HCT116 (cell line): ENCODE measurements at regions not wholly inside any gene's neighbourhood (a gene's known extent, or its start where the extent isn't known, plus 50 kb on each side); places are given as distances from the start of the nearest gene placed in this dataset.

Source experiments
- ATAC-seq: fragments of 200-7000 bp; cut with Tn5 transposase; 2 replicates; pipeline ENCODE4 v1.9.1; 2020; ENCODE audit warnings: mild to moderate bottlenecking, moderate library complexity
- BruUV-seq: library from RNA; stranded (reverse); fragments of 400-500 nt; replicated peaks from 2 replicates; lab custom pipeline; 2021; lab: Mats Ljungman, UMichigan
- CTCF ChIA-PET: fragments of 300-600 bp; sonication (Branson Sonifier 250); formaldehyde crosslinking; loops from one replicate; lab custom pipeline; 2021; ENCODE audit warnings: antibody characterized with exemption; lab: Charles Lee
- POLR2A ChIA-PET: fragments of 300-600, 350-600 bp; sonication (Branson Sonifier 250); formaldehyde crosslinking; loops from one replicate; lab custom pipeline; 2021; ENCODE audit warnings: antibody characterized with exemption; lab: Charles Lee
- RAD21 ChIA-PET, 2 experiments: fragments of 300-600 bp; sonication (Branson Sonifier 250); formaldehyde crosslinking; loops; one replicate each; lab custom pipeline; 2023; ENCODE audit warnings: low total read pairs in 2 of 2; ENCODE audit not compliant: uncharacterized antibody in 2 of 2, unreplicated experiment in 2 of 2, low non-redundant PET in 1 of 2; lab: Charles Lee
- DNase-seq: peaks from one replicate; pipeline ENCODE4 v3.0.0-alpha.2; 2010; ENCODE audit warnings: low read depth, low spot score
- H2AFZ ChIP-seq: fragments of 200-600 bp; shearing (Covaris generic), sonication (generic); 2 replicates; pipeline ENCODE4 v1.6.1; 2017; ENCODE audit warnings: low read depth, mixed run types, mixed read lengths, antibody characterized with exemption, low read length; ENCODE audit not compliant: poor library complexity, severe bottlenecking
- H3K27ac ChIP-seq: 2 replicates; pipeline ENCODE4 v1.5.1; 2012; ENCODE audit warnings: low read depth, low read length
- H3K27me3 ChIP-seq: fragments of 200-600 bp; sonication (generic); 2 replicates; pipeline ENCODE4 v1.6.1; 2016; ENCODE audit warnings: mixed run types, low read length, mixed read lengths; ENCODE audit not compliant: insufficient read depth
- H3K36me3 ChIP-seq, 2 experiments: fragments of 200-500 bp in 1 of 2; fragments of 200-600 bp in 1 of 2; sonication (Bioruptor generic) in 1 of 2; sonication (generic) in 1 of 2; 2 replicates each; pipeline versions ENCODE4 v1.5.1 to v1.6.1; 2014 to 2016; ENCODE audit warnings: low read length in 2 of 2, inconsistent platforms in 1 of 2, mixed read lengths in 1 of 2, mixed run types in 1 of 2; ENCODE audit not compliant: insufficient read depth in 2 of 2, control insufficient read depth in 1 of 2
- H3K4me1 ChIP-seq, 2 experiments: fragments of 200-600 bp in 1 of 2; sonication (generic) in 1 of 2; 2 replicates each; pipeline versions ENCODE4 v1.5.1 to v1.6.1; 2012 to 2017; ENCODE audit warnings: low read length in 2 of 2, inconsistent platforms in 1 of 2, mild to moderate bottlenecking in 1 of 2, mixed read lengths in 1 of 2, mixed run types in 1 of 2, moderate library complexity in 1 of 2; ENCODE audit not compliant: insufficient read depth in 2 of 2, control insufficient read depth in 1 of 2
- H3K4me2 ChIP-seq: fragments of 200-600 bp; sonication (generic); 2 replicates; pipeline ENCODE4 v1.6.1; 2017; ENCODE audit warnings: mixed run types, low read length, mixed read lengths
- H3K4me3 ChIP-seq, 2 experiments: fragments of 200-600 bp in 1 of 2; sonication (generic) in 1 of 2; replicated peaks in 1 of 2; 2 replicates each; pipeline ENCODE4 v1.5.1; 2011 to 2016; ENCODE audit warnings: low read length in 2 of 2, control low read depth in 1 of 2, low read depth in 1 of 2, mild to moderate bottlenecking in 1 of 2, mixed read lengths in 1 of 2, mixed run types in 1 of 2
- H3K79me2 ChIP-seq: fragments of 200-600 bp; sonication (generic); 2 replicates; pipeline ENCODE4 v1.6.1; 2017; ENCODE audit warnings: mild to moderate bottlenecking, mixed run types, low read length, moderate library complexity, mixed read lengths; ENCODE audit not compliant: insufficient read depth
- H3K9ac ChIP-seq: fragments of 200-600 bp; sonication (generic); 2 replicates; pipeline ENCODE4 v1.6.1; 2016; ENCODE audit warnings: low read length, mixed read lengths
- H3K9me2 ChIP-seq: fragments of 200-600 bp; sonication (generic), shearing (Covaris generic); 2 replicates; pipeline ENCODE4 v1.6.1; 2017; ENCODE audit warnings: mixed run types, mild to moderate bottlenecking, moderate library complexity; ENCODE audit not compliant: insufficient read depth
- H3K9me3 ChIP-seq, 2 experiments: fragments of 200-500 bp in 1 of 2; fragments of 200-600 bp in 1 of 2; sonication (Bioruptor generic) in 1 of 2; sonication (generic) in 1 of 2; 2 replicates each; pipeline ENCODE4 v1.6.1; 2014 to 2017; ENCODE audit warnings: low read length in 2 of 2, mixed read lengths in 2 of 2, inconsistent platforms in 1 of 2, low read depth in 1 of 2, mild to moderate bottlenecking in 1 of 2, mixed run types in 1 of 2, moderate library complexity in 1 of 2; ENCODE audit not compliant: control insufficient read depth in 1 of 2, insufficient read depth in 1 of 2
- H4K20me1 ChIP-seq: fragments of 200-600 bp; sonication (generic), shearing (Covaris generic); 2 replicates; pipeline ENCODE4 v1.6.1; 2017; ENCODE audit warnings: mixed run types, mild to moderate bottlenecking, moderate library complexity; ENCODE audit not compliant: insufficient read depth
- EZH2 ChIP-seq: fragments of 200-600 bp; sonication (generic); IDR thresholded peaks from 2 replicates; pipeline ENCODE4 v1.6.1; 2017; ENCODE audit warnings: antibody characterized with exemption, mixed run types
- REST ChIP-seq: IDR thresholded peaks from 2 replicates; pipeline ENCODE4 v1.6.1; 2012; ENCODE audit warnings: low read depth
- ZBTB33 ChIP-seq: IDR thresholded peaks from 2 replicates; pipeline ENCODE4 v1.6.1; 2011; ENCODE audit warnings: mild to moderate bottlenecking, low read length, moderate library complexity; ENCODE audit not compliant: insufficient replicate concordance; ENCODE audit errors: extremely low read depth
- intact Hi-C: fragments of 100-400 bp; cut with micrococcal nuclease; formaldehyde crosslinking; loops from 2 replicates; pipeline ENCODE4 v1.10.0; 2022

GRCh38 chr9:2270565-2270964 lies 255.4 kb downstream of the SMARCA2 start:
- RAD21 ChIA-PET: no interaction called here
- no peaks in the 10 kb centered on the region for H3K4me1 ChIP-seq
- no peaks in the 10 kb centered on the region for H3K9me3 ChIP-seq
- CTCF ChIA-PET: no interaction called here
- DNase-seq: no peak
- no peak for ATAC-seq
- no peaks in the 10 kb centered on the region for H3K79me2 ChIP-seq
- POLR2A ChIA-PET: no interaction called here
- no peaks in the 10 kb centered on the region for H3K9me2 ChIP-seq
- no peak overlapping the region for H3K27ac ChIP-seq
- intact Hi-C loops: no loop called here
- no peaks in the 10 kb centered on the region for H3K36me3 ChIP-seq
- H2AFZ ChIP-seq: no peak overlapping the region
- no TSS peak for BruUV-seq
- TF ChIP-seq EZH2: no peak
- TF ChIP-seq ZBTB33: no peak
- no peak for TF ChIP-seq REST
- TF ChIP-seq, all 23 proteins: peak for 0
- Histone ChIP-seq H3K27me3 (0 out of 2 replicates have a peak, but pooled peaks cover 3% of the 10 kb centered on the region), H3K4me3 (no peak overlapping the region), H3K9ac (no peak overlapping the region), H3K4me2 (no peak overlapping the region), H4K20me1 (no peaks in the 10 kb centered on the region)
